Adrenal gland (tissue), 5 donors: ENCODE measurements at regions not wholly inside any gene's neighbourhood (a gene's known extent, or its start where the extent isn't known, plus 50 kb on each side); places are given as distances from the start of the nearest gene placed in this dataset.

Experiments
- POLR2A ChIP-seq, 2 donors: fragments of 450-650 bp; IDR thresholded peaks; one replicate each; pipeline ENCODE4 v1.6.1; 2017; ENCODE audit warnings: antibody characterized with exemption in 2 of 2, mild to moderate bottlenecking in 2 of 2, moderate library complexity in 1 of 2
- TF ChIP-seq, protein P1 (sequence below), 6 experiments: fragments of 450-650 bp in 4 of 6; fragments of 200-600 bp in 2 of 6; sonication (generic) in 1 of 6; IDR thresholded peaks; 1 replicate in 5 of 6; 2 replicates in 1 of 6; pipeline versions ENCODE4 v1.5.1 to v1.8.0; 2016 to 2021; ENCODE audit warnings: antibody characterized with exemption in 6 of 6, mild to moderate bottlenecking in 2 of 6, moderate library complexity in 1 of 6
- donor health status: DM: no; HTN: no; CAD: no.

GRCh38 chr3:29164825-29165224, 116.0 kb upstream of the RBMS3 start:
- TF ChIP-seq, protein P1, sequence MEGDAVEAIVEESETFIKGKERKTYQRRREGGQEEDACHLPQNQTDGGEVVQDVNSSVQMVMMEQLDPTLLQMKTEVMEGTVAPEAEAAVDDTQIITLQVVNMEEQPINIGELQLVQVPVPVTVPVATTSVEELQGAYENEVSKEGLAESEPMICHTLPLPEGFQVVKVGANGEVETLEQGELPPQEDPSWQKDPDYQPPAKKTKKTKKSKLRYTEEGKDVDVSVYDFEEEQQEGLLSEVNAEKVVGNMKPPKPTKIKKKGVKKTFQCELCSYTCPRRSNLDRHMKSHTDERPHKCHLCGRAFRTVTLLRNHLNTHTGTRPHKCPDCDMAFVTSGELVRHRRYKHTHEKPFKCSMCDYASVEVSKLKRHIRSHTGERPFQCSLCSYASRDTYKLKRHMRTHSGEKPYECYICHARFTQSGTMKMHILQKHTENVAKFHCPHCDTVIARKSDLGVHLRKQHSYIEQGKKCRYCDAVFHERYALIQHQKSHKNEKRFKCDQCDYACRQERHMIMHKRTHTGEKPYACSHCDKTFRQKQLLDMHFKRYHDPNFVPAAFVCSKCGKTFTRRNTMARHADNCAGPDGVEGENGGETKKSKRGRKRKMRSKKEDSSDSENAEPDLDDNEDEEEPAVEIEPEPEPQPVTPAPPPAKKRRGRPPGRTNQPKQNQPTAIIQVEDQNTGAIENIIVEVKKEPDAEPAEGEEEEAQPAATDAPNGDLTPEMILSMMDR (IDR thresholded peaks at IDR 0.05), result no peak
- no peak for TF ChIP-seq POLR2A (IDR thresholded peaks at IDR 0.05)
